Upper lobe of right lung (tissue), 1 donor: ENCODE measurements at regions not wholly inside any gene's neighbourhood (a gene's known extent, or its start where the extent isn't known, plus 50 kb on each side); places are given as distances from the start of the nearest gene placed in this dataset.

Source experiments
- ATAC-seq: fragments of 200-7000 bp; cut with Tn5 transposase; one replicate; pipeline ENCODE4 v1.9.1; 2020; ENCODE audit warnings: mild to moderate bottlenecking, moderate library complexity
- DNase-seq: peaks from one replicate; pipeline ENCODE4 v3.0.0-alpha.2; 2020
- H3K27ac ChIP-seq: fragments of 200-600 bp; one replicate; pipeline ENCODE4 v1.8.0; 2022
- H3K27me3 ChIP-seq: fragments of 200-600 bp; one replicate; pipeline ENCODE4 v1.8.0; 2022; ENCODE audit warnings: mild to moderate bottlenecking
- H3K36me3 ChIP-seq: fragments of 200-600 bp; one replicate; pipeline ENCODE4 v1.8.0; 2022
- H3K4me1 ChIP-seq: fragments of 200-600 bp; one replicate; pipeline ENCODE4 v1.8.0; 2022
- H3K4me3 ChIP-seq: fragments of 200-600 bp; one replicate; pipeline ENCODE4 v1.8.0; 2022; ENCODE audit warnings: mild to moderate bottlenecking
- H3K9me3 ChIP-seq: fragments of 200-600 bp; one replicate; pipeline ENCODE4 v1.8.0; 2022
- CTCF ChIP-seq: fragments of 200-600 bp; IDR thresholded peaks from one replicate; pipeline ENCODE4 v1.8.0; 2022; ENCODE audit warnings: antibody characterized with exemption
- intact Hi-C: fragments of 100-400 bp; cut with DNase I; formaldehyde crosslinking; loops from one replicate; pipeline ENCODE4 v1.11.0; 2022
- donor health status: DM: no; HTN: yes; CAD: no; lungs with severe emphysema.

GRCh38 chr12:90199006-90199405 lies 490.4 kb upstream of the ATP2B1 start:
- Histone ChIP-seq H3K4me3 (no peak overlapping the region), H3K27ac (no peak overlapping the region), H3K27me3 (no peaks in the 10 kb centered on the region), H3K36me3 (no peaks in the 10 kb centered on the region), H3K4me1 (no peaks in the 10 kb centered on the region), H3K9me3 (no peaks in the 10 kb centered on the region)
- intact Hi-C loops: no loop called here
- no peak for DNase-seq
- no peak for ATAC-seq
- TF ChIP-seq CTCF: no peak

GRCh38 chr12:90193500-90193899 lies 484.9 kb upstream of the ATP2B1 start:
- TF ChIP-seq CTCF: no peak

DNA sequence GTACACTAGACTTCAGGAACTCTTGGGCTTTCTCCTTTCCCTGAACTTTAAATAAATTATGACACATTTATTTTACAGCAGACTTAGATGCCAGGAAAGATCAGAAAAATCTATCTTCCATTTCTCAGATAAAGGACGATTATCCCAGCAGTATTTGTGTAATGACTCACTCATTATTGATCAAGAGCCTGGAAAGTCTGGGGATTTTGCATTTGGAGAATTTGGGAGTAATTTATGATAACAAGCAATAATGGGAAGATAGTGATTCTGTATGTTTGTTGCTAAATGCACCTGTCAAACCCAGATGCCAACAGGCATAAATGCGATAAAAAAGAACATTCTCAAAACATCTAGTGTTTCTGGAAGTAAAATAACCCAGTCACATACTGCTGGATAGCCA lies 480.2 kb upstream of the ATP2B1 start:
- TF ChIP-seq CTCF: no peak
- no peak overlapping the region for H3K4me3 ChIP-seq

More at GRCh38 chr12:90193500-90193899, 484.9 kb upstream of the ATP2B1 start:
- Histone ChIP-seq H3K27me3 (no peaks in the 10 kb centered on the region), H3K4me3 (no peak overlapping the region), H3K36me3 (no peaks in the 10 kb centered on the region), H3K4me1 (no peaks in the 10 kb centered on the region), H3K27ac (no peak overlapping the region), H3K9me3 (no peaks in the 10 kb centered on the region)
- intact Hi-C loops: no loop called here
- ATAC-seq: no peak
- DNase-seq: no peak

GRCh38 chr12:90183201-90183600 lies 474.6 kb upstream of the ATP2B1 start:
- intact Hi-C loops: no loop called here
- H3K36me3 ChIP-seq: no peaks in the 10 kb centered on the region
- no peak for ATAC-seq
- no peak overlapping the region for H3K27ac ChIP-seq
- H3K4me1 ChIP-seq: no peaks in the 10 kb centered on the region
- no peak for TF ChIP-seq CTCF
- H3K4me3 ChIP-seq: no peak overlapping the region
- H3K9me3 ChIP-seq: peaks cover 7% of the 10 kb centered on the region
- H3K27me3 ChIP-seq: no peaks in the 10 kb centered on the region
- no peak for DNase-seq

More for the DNA sequence above, 480.2 kb upstream of the ATP2B1 start:
- H3K36me3 ChIP-seq: no peaks in the 10 kb centered on the region
- intact Hi-C loops: no loop called here
- no peaks in the 10 kb centered on the region for H3K4me1 ChIP-seq
- H3K27ac ChIP-seq: no peak overlapping the region
- DNase-seq (no peak), ATAC-seq (no peak)
- H3K27me3 ChIP-seq: no peaks in the 10 kb centered on the region
- no peaks in the 10 kb centered on the region for H3K9me3 ChIP-seq

GRCh38 chr12:90181216-90181615 lies 472.6 kb upstream of the ATP2B1 start:
- no peaks in the 10 kb centered on the region for H3K4me1 ChIP-seq
- H3K36me3 ChIP-seq: no peaks in the 10 kb centered on the region
- no peak for TF ChIP-seq CTCF
- intact Hi-C loops: no loop called here
- no peaks in the 10 kb centered on the region for H3K27me3 ChIP-seq
- ATAC-seq (no peak), DNase-seq (no peak)
- peaks cover 7% of the 10 kb centered on the region for H3K9me3 ChIP-seq
- no peak overlapping the region for H3K27ac ChIP-seq
- H3K4me3 ChIP-seq: no peak overlapping the region

DNA sequence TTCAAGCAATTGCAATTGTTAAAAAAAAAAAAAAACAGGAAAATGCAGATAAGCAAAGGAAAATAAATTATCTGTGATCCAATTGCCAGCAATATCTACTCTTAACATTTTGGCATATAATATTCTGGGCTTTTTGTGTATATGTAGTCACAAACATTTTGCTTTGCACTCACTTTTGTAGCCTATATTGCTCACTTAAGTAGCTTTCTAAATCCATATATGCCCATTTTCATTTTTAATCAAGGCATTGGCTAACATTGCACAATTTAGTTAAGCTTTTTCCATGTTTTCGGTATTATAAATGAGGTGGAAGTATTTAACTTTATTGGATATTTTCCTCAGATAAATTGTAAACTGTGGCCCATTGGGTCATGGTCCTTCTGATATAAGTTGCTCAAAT lies 466.3 kb upstream of the ATP2B1 start:
- no peak for TF ChIP-seq CTCF
- DNase-seq (no peak), ATAC-seq (no peak)
- no peaks in the 10 kb centered on the region for H3K4me1 ChIP-seq
- H3K4me3 ChIP-seq: no peak overlapping the region
- intact Hi-C loops: no loop called here
- no peaks in the 10 kb centered on the region for H3K9me3 ChIP-seq
- H3K36me3 ChIP-seq: no peaks in the 10 kb centered on the region
- H3K27ac ChIP-seq: no peak overlapping the region
- no peaks in the 10 kb centered on the region for H3K27me3 ChIP-seq
